ENCODE measurements at regions not wholly inside any gene's neighbourhood (a gene's known extent, or its start where the extent isn't known, plus 50 kb on each side); places are given as distances from the start of the nearest gene placed in this dataset.
"Not testable (repeated sequence)": the region's sequence is repeated elsewhere in the genome, so short reads cannot be mapped to it uniquely, and the experiment has no call there.

- peak; percentile 18 to 56 for DNase-seq
Observed at GRCh38 chr9:29290516-29290915, 1717.2 kb upstream of the C9orf72 start.

- DNase-seq, result no peak
Observed at GRCh38 chr9:29297592-29297991, 1724.3 kb upstream of the C9orf72 start.

GRCh38 chr9:29311221-29311620 is 1737.9 kb upstream of the C9orf72 start:
- no peak for DNase-seq

- DNase-seq, result no peak
Observed at GRCh38 chr9:29312327-29312726, 1739.0 kb upstream of the C9orf72 start.

- no peak for DNase-seq
Observed at GRCh38 chr9:29319736-29320513, 1746.6 kb upstream of the C9orf72 start.

GRCh38 chr9:29322240-29322639 is 1749.0 kb upstream of the C9orf72 start:
- DNase-seq, result no peak

GRCh38 chr9:29325894-29326293 is 1752.6 kb upstream of the C9orf72 start:
- no peak for DNase-seq

GRCh38 chr9:29332789-29333188 is 1759.5 kb upstream of the C9orf72 start:
- DNase-seq, result no peak

- no peak for DNase-seq
Observed at GRCh38 chr9:29336281-29336680, 1763.0 kb upstream of the C9orf72 start.

GRCh38 chr9:29339387-29339786 is 1766.1 kb upstream of the C9orf72 start:
- no peak for DNase-seq

GRCh38 chr9:29348999-29349398 is 1775.7 kb upstream of the C9orf72 start:
- DNase-seq, result no peak

- no peak for DNase-seq
Observed at GRCh38 chr9:29389421-29389820, 1816.1 kb upstream of the C9orf72 start.

GRCh38 chr9:29390859-29391258 is 1817.6 kb upstream of the C9orf72 start:
- DNase-seq, result no peak

GRCh38 chr9:29393064-29393463 is 1819.8 kb upstream of the C9orf72 start:
- DNase-seq, result no peak

- no peak for DNase-seq
Observed at GRCh38 chr9:29394855-29395254, 1821.6 kb upstream of the C9orf72 start.

GRCh38 chr9:29397148-29397547 is 1823.9 kb upstream of the C9orf72 start:
- no peak for DNase-seq

GRCh38 chr9:29416204-29416603 is 1842.9 kb upstream of the C9orf72 start:
- no peak for DNase-seq

- DNase-seq, result peak in 1 of 2 donors; percentile 7
Observed at GRCh38 chr9:29422438-29422837, 1849.2 kb upstream of the C9orf72 start.

- DNase-seq, result no peak
Observed at GRCh38 chr9:29432191-29432590, 1858.9 kb upstream of the C9orf72 start.

GRCh38 chr9:29432656-29433055 is 1859.4 kb upstream of the C9orf72 start:
- DNase-seq, result not testable (repeated sequence)

GRCh38 chr9:29435368-29435767 is 1862.1 kb upstream of the C9orf72 start:
- DNase-seq, result no peak

GRCh38 chr9:29437526-29437925 is 1864.2 kb upstream of the C9orf72 start:
- DNase-seq, result no peak

- DNase-seq, result no peak
Observed at GRCh38 chr9:29439961-29440360, 1866.7 kb upstream of the C9orf72 start.

- DNase-seq, result no peak
Observed at GRCh38 chr9:29440449-29440848, 1867.2 kb upstream of the C9orf72 start.

GRCh38 chr9:29445751-29446150 is 1872.5 kb upstream of the C9orf72 start:
- DNase-seq, result no peak
